ENCODE measurements at regions not wholly inside any gene's neighbourhood (a gene's known extent, or its start where the extent isn't known, plus 50 kb on each side); places are given as distances from the start of the nearest gene placed in this dataset.

- Histone ChIP-seq H3K4me1 (no peaks in the 10 kb centered on the region), H3K36me3 (no peaks in the 10 kb centered on the region), H3K9me3 (no peaks in the 10 kb centered on the region), H3K27me3 (no peaks in the 10 kb centered on the region), H3K4me3 (ENCODE audit: low read depth, low read length) (no peak overlapping the region)
- DNase-seq, result no peak
- TF ChIP-seq CTCF (IDR thresholded peaks at IDR 0.05; ENCODE audit: low read depth, low read length), result no peak
These were observed 526.8 kb downstream of the CD109 start for GRCh38 chr6:74222768-74223333.

GRCh38 chr6:74213995-74214394 lies 518.0 kb downstream of the CD109 start:
- Histone ChIP-seq H3K4me1 (no peaks in the 10 kb centered on the region), H3K27me3 (no peaks in the 10 kb centered on the region), H3K4me3 (ENCODE audit: low read depth, low read length) (no peak overlapping the region), H3K36me3 (no peaks in the 10 kb centered on the region), H3K9me3 (no peaks in the 10 kb centered on the region)
- no peak for DNase-seq
- no peak for TF ChIP-seq CTCF (IDR thresholded peaks at IDR 0.05; ENCODE audit: low read depth, low read length)

GRCh38 chr6:74208239-74208638 lies 512.2 kb downstream of the CD109 start:
- TF ChIP-seq CTCF (IDR thresholded peaks at IDR 0.05; ENCODE audit: low read depth, low read length), result no peak
- Histone ChIP-seq H3K4me3 (ENCODE audit: low read depth, low read length) (no peak overlapping the region), H3K9me3 (no peaks in the 10 kb centered on the region), H3K27me3 (no peaks in the 10 kb centered on the region), H3K36me3 (no peaks in the 10 kb centered on the region), H3K4me1 (no peaks in the 10 kb centered on the region)
- no peak for DNase-seq

GRCh38 chr6:74199215-74199915 lies 503.4 kb downstream of the CD109 start:
- Histone ChIP-seq H3K36me3 (no peaks in the 10 kb centered on the region), H3K27me3 (no peaks in the 10 kb centered on the region), H3K4me1 (no peaks in the 10 kb centered on the region), H3K9me3 (no peaks in the 10 kb centered on the region), H3K4me3 (ENCODE audit: low read depth, low read length) (no peak overlapping the region)
- no peak for TF ChIP-seq CTCF (IDR thresholded peaks at IDR 0.05; ENCODE audit: low read depth, low read length)
- DNase-seq, result no peak

GRCh38 chr6:74197310-74197709 lies 501.3 kb downstream of the CD109 start:
- no peak for TF ChIP-seq CTCF (IDR thresholded peaks at IDR 0.05; ENCODE audit: low read depth, low read length)
- DNase-seq, result no peak
- H3K4me1 ChIP-seq, result no peaks in the 10 kb centered on the region
- H3K36me3 ChIP-seq, result no peaks in the 10 kb centered on the region
- no peak overlapping the region for H3K4me3 ChIP-seq (ENCODE audit: low read depth, low read length)
- no peaks in the 10 kb centered on the region for H3K27me3 ChIP-seq
- H3K9me3 ChIP-seq, result no peaks in the 10 kb centered on the region

- Histone ChIP-seq H3K9me3 (no peaks in the 10 kb centered on the region), H3K27me3 (no peaks in the 10 kb centered on the region), H3K36me3 (no peaks in the 10 kb centered on the region), H3K4me3 (ENCODE audit: low read depth, low read length) (no peak overlapping the region), H3K4me1 (no peaks in the 10 kb centered on the region)
- TF ChIP-seq CTCF (IDR thresholded peaks at IDR 0.05; ENCODE audit: low read depth, low read length), result no peak
- DNase-seq, result no peak
These were observed 491.8 kb downstream of the CD109 start for GRCh38 chr6:74187811-74188210.
